Thymus (tissue), 11 donors: ENCODE measurements at regions not wholly inside any gene's neighbourhood (a gene's known extent, or its start where the extent isn't known, plus 50 kb on each side); places are given as distances from the start of the nearest gene placed in this dataset.

ENCODE experiments used
- DNase-seq, 9 donors: peaks; one replicate each; pipeline ENCODE4 v3.0.0-alpha.2; 2013; ENCODE audit warnings: low spot score in 9 of 9, low read depth in 6 of 9, missing footprints in 1 of 9
- H3K27ac ChIP-seq, 2 donors: one replicate each; pipeline ENCODE4 v1.5.1; 2013; ENCODE audit warnings: control low read depth in 1 of 2, low read depth in 1 of 2, low read length in 1 of 2, mild to moderate bottlenecking in 1 of 2, moderate library complexity in 1 of 2
- H3K27me3 ChIP-seq, 2 donors: one replicate each; pipeline ENCODE4 v1.5.1; 2013; ENCODE audit warnings: low read length in 1 of 2; ENCODE audit not compliant: control insufficient read depth in 2 of 2, insufficient read depth in 1 of 2
- H3K36me3 ChIP-seq, 2 donors: one replicate each; pipeline ENCODE4 v1.5.1; 2013; ENCODE audit warnings: low read length in 1 of 2, mild to moderate bottlenecking in 1 of 2, moderate library complexity in 1 of 2; ENCODE audit not compliant: control insufficient read depth in 2 of 2, insufficient read depth in 2 of 2
- H3K4me1 ChIP-seq, 2 donors: one replicate each; pipeline ENCODE4 v1.5.1; 2013; ENCODE audit warnings: low read length in 2 of 2; ENCODE audit not compliant: control insufficient read depth in 2 of 2, insufficient read depth in 2 of 2
- H3K4me3 ChIP-seq, 2 donors: one replicate each; pipeline ENCODE4 v1.5.1; 2013; ENCODE audit warnings: low read length in 2 of 2, control low read depth in 1 of 2, mild to moderate bottlenecking in 1 of 2
- H3K9me3 ChIP-seq, 2 donors: one replicate each; pipeline ENCODE4 v1.5.1; 2013; ENCODE audit warnings: low read length in 1 of 2, mild to moderate bottlenecking in 1 of 2; ENCODE audit not compliant: control insufficient read depth in 2 of 2, insufficient read depth in 1 of 2
- whole genome bisulfite sequencing: extraction: QIAGEN DNeasy Blood & Tissue Kit; methylation state at CpG from one replicate; pipeline ENCODE4 v1.1.7; 2013; 5-methylcytosine and 5-hydroxymethylcytosine counted together
- donor health status: healthy.

DNA sequence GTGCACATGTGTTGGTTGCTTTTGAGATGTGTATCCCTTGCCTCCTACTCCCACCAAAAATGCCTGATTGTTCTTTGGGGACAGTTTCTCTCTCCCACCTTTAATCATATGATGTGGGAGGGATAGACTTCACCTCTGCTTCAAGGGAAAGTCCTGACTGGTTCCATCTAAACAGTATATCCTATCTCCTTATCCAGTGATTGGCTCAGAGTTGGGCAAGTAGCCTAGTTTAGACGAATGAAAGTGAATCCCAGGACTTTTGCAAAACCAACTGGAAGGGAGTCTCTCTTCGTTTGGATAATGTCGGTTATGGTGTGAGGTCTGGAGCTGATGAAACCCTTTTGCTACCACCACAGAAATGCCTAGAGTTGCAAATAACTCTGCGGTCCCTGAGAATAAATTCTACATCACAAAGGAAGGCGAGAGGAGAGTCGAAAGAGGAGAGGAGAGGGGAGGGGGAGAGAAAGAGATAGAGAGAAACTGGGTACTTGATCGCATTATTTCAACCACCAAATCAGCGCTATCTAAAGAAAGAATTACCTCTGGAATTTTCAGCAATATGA lies 77.1 kb upstream of the SALL1 start:
- WGBS: 69% methylated on average over 8 of the region's 8 CpGs
- Histone ChIP-seq H3K4me1 (no peaks in the 10 kb centered on the region), H3K27me3 (no peaks in the 10 kb centered on the region), H3K27ac (no peak overlapping the region), H3K36me3 (no peaks in the 10 kb centered on the region), H3K9me3 (no peaks in the 10 kb centered on the region), H3K4me3 (no peak overlapping the region)
- no peak for DNase-seq

DNA sequence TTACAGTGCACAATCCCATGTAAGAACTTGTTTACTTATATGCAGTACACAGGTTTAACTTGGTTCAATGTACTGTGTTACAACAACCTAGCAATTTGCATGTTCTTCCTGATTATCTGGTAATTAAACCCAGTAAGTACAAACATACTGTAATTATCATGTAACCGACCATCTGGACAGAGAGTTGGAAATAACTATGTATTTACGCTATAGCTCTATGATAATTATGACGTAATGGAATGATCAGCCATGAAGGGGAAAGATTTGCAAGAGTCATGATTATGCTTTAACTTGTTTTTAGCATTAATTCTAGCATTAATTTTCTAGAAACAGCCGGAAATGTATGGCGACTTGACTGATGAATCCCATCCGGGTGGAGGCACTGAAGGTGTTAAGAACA lies 74.8 kb upstream of the SALL1 start:
- no peak for DNase-seq
- Histone ChIP-seq H3K4me3 (no peak overlapping the region), H3K27ac (no peak overlapping the region), H3K9me3 (no peaks in the 10 kb centered on the region), H3K36me3 (no peaks in the 10 kb centered on the region), H3K27me3 (no peaks in the 10 kb centered on the region), H3K4me1 (no peaks in the 10 kb centered on the region)
- WGBS: 94% methylated on average over 6 of the region's 6 CpGs

DNA sequence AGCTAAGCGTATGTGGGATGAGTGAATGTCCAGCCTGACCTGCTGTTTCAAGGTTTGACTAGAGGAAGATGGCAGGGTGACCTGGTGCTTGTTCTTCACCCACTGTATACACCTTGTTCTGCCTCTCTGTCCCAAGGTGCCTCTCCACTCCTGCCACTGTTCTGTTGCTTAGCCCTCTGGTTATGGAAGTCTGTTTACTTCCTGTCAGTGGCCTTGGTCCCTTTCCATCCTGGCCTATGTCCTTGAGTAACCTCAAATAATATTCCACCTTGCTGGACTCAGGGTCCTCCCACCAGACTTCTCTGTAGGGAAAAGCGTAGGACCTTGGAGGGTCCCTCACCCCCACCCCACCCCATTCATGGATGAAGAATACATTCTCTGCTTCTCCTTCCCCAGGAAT lies 73.2 kb upstream of the SALL1 start:
- no peaks in the 10 kb centered on the region for H3K9me3 ChIP-seq
- no peak overlapping the region for H3K27ac ChIP-seq
- no peaks in the 10 kb centered on the region for H3K4me1 ChIP-seq
- no peaks in the 10 kb centered on the region for H3K27me3 ChIP-seq
- no peak for DNase-seq
- no peak overlapping the region for H3K4me3 ChIP-seq
- H3K36me3 ChIP-seq: no peaks in the 10 kb centered on the region
- 95% methylated on average over 2 of the region's 2 CpGs for WGBS

DNA sequence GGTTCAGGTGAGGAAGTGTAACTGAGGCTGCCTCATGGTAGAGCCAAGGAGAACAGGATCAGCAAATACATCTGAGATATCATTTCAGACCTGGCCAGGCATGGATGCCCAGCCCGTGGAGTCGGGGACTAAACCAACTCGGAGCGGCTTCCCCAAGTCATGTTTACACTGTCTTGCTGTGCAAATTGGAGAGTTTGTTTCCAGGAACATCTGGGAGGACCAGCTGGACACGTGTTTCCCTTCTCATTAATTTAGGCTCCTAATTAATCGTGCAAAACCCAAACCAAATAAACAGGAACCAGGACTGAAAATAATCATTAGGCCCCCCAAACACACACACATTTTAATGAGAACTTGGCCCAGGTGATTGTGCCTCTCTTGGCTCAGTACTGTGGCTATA lies 70.9 kb upstream of the SALL1 start:
- no peaks in the 10 kb centered on the region for H3K27me3 ChIP-seq
- no peaks in the 10 kb centered on the region for H3K4me1 ChIP-seq
- H3K27ac ChIP-seq: no peak overlapping the region
- no peaks in the 10 kb centered on the region for H3K9me3 ChIP-seq
- 86% methylated on average over 6 of the region's 6 CpGs for WGBS
- no peak for DNase-seq
- no peaks in the 10 kb centered on the region for H3K36me3 ChIP-seq
- no peak overlapping the region for H3K4me3 ChIP-seq

DNA sequence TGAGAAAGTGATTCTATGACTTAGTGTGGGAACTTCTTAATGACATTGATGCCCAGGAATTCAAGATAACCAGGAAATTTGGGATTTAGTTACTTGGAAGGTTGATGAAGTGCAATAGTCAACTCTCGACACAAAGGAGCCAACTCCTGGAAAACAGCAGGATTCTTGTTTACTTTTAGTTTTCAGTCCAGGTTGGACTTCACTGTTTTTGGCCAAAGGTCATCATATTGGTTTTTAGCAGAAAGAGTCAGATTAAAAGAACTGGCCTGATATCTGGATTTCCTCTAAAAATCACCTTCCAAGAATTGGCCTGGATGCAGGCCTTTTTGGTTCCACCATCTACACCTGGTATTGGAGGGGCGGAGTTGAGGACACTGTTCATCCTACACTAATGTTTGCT lies 60.1 kb upstream of the SALL1 start:
- H3K36me3 ChIP-seq: no peaks in the 10 kb centered on the region
- H3K4me1 ChIP-seq: no peaks in the 10 kb centered on the region
- no peak overlapping the region for H3K4me3 ChIP-seq
- H3K9me3 ChIP-seq: no peaks in the 10 kb centered on the region
- H3K27me3 ChIP-seq: no peaks in the 10 kb centered on the region
- no peak for DNase-seq
- 88% methylated on average over 2 of the region's 2 CpGs for WGBS
- no peak overlapping the region for H3K27ac ChIP-seq

DNA sequence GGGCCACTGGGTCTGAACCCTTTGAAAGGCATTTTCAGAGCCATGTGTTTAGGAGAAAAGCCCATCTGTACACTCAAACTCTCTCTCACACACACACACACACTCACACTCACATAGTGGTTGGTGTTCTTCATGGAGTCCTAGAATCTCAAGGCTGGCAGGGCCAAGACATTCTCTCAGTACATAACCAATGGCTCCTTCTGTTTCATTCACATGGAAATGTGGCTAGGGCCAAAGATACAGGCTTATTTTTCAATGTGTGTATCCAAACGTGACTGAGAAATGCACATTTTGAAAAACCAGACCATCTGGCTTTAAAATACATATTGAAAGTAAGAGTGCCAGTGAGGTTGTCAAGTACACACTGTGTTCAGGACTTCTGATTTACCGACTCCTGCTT lies 59.0 kb upstream of the SALL1 start:
- H3K9me3 ChIP-seq: no peaks in the 10 kb centered on the region
- DNase-seq: no peak
- no peaks in the 10 kb centered on the region for H3K27me3 ChIP-seq
- WGBS: 79% methylated on average over 2 of the region's 2 CpGs
- no peak overlapping the region for H3K4me3 ChIP-seq
- no peaks in the 10 kb centered on the region for H3K4me1 ChIP-seq
- H3K36me3 ChIP-seq: no peaks in the 10 kb centered on the region
- H3K27ac ChIP-seq: no peak overlapping the region

DNA sequence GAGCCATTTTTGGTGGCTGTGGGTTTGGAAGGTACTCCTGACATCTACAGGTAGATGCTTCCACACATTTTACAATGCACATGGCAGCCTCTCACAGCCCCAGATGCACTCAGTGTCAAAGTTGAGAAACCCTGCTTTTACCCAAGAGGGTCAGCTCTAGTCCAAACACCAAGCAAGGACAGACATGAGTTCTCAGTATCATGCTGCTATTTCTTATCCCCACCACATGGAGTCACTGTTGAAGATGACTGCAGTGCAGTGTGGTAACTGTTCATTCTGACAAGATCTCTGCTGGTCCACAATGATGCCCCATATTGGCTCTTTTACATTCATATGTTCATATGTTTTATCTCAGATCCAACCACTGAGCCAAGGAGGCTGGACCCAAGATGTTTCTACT lies 50.5 kb upstream of the SALL1 start:
- no peaks in the 10 kb centered on the region for H3K36me3 ChIP-seq
- no peak overlapping the region for H3K27ac ChIP-seq
- DNase-seq: no peak

More for the DNA sequence above, 50.5 kb upstream of the SALL1 start:
- no peak overlapping the region for H3K4me3 ChIP-seq
- no peaks in the 10 kb centered on the region for H3K9me3 ChIP-seq
- H3K4me1 ChIP-seq: no peaks in the 10 kb centered on the region
- no peaks in the 10 kb centered on the region for H3K27me3 ChIP-seq
